Esophagus mucosa (tissue), 1 donor: ENCODE measurements at regions not wholly inside any gene's neighbourhood (a gene's known extent, or its start where the extent isn't known, plus 50 kb on each side); places are given as distances from the start of the nearest gene placed in this dataset.

ENCODE experiments used
- ATAC-seq: fragments of 200-7000 bp; cut with Tn5 transposase; one replicate; pipeline ENCODE4 v1.9.1; 2020
- donor health status: DM: yes; HTN: yes; CAD: no.

DNA sequence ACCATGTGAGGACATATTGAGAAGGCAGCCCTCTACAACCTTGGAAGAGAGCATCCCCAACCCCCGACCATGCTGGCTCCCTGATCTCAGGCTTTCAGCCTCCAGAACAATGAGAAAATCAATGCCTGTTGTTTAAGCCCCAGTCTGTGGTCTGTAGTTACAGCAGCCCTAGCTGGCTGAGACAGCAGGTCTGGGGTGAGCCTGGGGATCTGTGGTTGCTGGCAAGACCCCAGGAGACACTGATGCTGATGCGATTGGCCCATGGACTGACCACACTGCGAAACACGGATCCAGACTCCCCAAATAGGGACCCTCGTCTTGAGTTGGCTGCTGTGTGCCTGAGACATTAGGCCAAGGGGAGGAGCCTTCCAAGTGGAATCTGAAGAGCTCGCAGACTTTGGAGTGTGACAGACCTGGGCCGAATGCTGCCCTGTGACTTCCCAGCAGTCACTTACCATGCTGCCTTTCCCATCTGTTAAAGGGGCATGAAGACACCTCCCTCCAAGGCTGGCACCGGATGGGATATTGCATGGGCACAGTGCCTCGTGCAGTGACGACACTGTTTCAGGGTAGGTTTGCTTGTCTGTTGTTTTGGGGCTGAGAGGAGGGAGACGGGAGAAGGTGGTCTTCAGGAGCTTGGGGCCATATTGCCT is 147.8 kb upstream of the RPL38 start:
- ATAC-seq = no peak

GRCh38 chr17:74059479-74060240 is 143.8 kb upstream of the RPL38 start:
- ATAC-seq = no peak

- ATAC-seq = no peak
Observed at GRCh38 chr17:74061758-74062157, 141.7 kb upstream of the RPL38 start.

- no peak for ATAC-seq
Observed at GRCh38 chr17:74062234-74062633, 141.2 kb upstream of the RPL38 start.

- ATAC-seq = no peak
Observed at GRCh38 chr17:74063439-74063838, 140.0 kb upstream of the RPL38 start.

- no peak for ATAC-seq
Observed at GRCh38 chr17:74070374-74070773, 133.1 kb upstream of the RPL38 start.

DNA sequence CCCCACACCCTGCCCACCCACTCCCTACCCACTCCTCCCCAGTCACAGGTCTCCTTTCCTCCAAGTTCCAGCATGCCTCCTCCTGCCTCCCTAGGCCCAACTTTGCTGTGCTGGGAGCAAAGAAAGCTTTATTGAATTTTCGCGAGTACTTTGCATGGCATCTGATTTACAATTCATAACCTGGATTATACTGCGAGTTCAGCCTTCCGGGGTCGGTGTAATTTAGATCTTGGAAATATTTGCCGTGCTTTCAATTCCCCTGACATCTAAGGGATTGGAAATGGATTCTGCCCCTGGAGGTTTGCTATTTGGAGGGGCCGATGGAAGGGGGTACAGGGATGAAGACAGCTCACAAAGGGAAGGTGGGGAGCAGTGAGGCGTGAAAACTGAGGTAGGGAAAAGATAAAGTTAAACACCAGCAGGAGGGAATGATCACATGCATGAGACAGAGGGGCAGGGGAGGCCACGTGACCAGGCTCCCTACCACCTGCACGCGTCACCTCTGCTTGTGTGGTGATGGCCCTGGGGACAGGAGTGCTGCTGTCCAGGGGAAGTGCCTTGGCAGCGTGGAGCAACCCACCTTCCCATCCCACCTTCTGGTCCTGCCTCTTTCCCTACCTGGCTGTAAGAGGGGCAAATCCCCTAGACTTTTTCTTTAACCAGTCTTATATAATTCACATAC is 132.3 kb upstream of the RPL38 start:
- ATAC-seq = no peak

GRCh38 chr17:74072340-74072739 is 131.1 kb upstream of the RPL38 start:
- no peak for ATAC-seq

- ATAC-seq = no peak
Observed at GRCh38 chr17:74076446-74076845, 127.0 kb upstream of the RPL38 start.

DNA sequence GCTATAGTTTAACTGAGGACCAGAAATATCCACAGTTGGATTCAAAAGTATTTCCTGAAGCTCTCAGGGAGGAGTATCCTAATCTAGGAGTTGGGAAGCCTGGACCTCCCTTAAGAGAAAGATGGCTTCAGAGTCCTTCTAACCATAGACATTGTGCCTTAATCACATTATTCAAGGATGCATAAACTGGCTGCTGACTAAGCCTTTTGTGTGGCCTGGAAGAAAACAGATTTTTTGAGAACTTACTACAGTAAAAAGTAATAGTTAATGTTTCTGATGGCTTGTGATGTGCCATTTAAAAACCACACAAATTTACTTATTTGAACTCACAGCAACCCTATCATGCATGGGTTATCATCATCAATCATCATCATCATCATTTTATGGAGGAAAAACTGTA is 126.2 kb upstream of the RPL38 start:
- ATAC-seq = no peak

DNA sequence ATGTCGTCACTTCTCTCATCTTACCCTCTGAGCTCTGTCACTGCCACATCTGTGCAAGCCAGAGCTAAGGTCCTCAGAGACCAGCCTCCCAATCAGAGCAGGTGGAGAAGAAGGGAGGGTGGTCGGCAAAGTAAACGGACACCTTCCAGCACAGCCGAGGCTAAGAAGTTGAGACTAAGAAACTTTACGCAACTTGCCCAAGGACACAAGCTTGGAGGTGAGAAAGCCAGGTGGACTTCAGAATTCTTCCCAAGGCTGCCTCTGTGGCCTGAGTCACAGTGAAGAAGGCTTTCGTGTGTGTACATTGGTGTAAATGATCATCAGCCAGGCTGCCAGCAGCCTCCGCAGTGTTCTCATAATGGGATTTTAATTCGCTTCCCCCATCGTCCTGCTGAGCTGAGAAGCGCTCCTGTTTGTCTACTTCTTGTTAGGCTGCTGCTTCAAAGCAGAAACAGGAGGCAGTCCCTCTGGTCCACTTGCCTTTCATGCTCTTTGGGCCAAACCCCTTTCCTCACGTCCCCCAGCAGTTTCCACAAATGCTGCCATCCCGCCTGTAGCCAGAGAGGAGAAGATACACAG is 125.0 kb upstream of the RPL38 start:
- no peak for ATAC-seq

DNA sequence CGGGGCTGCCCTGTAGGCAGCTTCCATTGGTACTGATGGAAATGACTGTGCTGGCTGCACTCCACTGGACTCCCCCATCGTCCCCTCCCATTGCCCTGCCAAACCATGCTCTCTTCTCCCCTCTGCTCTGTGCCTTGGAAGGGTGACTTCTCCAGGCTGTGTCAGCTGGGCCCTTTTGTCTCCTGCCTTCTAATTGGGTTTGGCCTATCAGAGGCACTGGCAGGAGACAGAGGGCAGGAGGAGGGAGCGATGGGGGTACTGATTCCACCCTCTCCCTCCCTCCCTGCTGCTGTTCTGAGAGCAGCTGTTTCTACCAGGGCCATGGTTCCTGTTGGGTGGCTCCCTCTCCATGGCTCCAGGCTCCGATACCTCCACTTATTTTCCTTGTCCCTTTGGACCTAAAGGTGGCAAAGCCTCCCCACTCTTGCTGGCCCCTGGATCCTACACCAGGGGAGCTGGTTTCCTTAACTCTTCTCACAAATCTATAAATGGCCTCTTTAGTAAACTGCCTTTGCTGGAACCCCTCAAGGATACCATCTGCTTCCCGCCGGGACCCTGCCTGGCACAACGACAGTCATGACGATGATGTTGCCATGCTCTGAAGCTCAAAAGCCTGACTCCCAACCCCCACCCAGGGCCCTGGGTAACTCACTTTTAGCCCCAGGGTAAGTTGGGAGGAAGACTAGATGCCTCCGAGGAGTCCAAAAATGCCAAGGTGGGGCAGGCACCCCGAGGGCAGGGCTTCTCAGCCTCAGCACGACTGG is 123.8 kb upstream of the RPL38 start:
- no peak for ATAC-seq

DNA sequence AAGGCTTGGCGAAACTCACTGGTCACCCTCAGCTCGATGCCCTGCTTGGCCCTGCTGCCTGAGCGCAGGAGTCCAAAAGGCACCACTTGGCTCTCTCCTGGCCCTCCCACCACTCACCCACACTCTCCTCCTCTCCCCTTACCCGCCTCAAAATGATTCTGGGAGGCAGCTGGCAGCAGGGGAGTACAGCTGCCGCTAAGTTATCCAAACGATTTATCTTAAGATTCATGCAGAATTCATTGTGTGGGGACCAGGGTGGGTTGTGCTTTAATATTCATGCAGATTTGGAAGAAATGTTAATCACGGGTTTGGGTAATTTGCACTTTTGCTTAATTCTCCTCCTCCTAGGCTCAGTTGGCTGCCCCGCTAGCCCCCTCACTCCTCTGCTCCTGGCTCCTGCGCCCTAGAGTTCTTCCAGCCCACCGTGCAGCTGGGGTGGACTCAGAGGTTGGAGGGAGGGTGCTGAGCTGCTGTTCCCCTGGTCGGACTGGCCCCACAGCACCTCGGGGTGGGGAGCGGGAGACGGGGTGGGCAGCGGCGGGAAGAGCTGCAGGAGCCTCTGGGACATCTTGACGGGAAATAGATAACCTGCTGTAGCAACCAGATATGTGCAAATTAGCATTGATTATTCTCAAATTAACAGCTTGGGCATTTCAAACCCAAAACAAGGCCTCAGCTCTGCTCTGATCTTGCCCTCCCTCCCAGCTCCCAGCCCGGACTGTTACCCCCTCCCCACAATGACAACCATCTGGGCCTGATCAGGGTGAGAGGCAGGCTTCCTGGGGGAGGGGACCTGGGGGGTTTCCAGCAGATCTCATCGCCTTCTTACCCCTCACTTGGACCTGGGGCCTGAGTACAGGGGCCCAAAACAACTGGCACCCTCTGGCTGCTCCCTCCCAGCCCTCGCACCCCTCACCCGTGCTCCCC is 122.6 kb upstream of the RPL38 start:
- ATAC-seq = no peak

GRCh38 chr17:74082886-74083285 is 120.6 kb upstream of the RPL38 start:
- no peak for ATAC-seq

- no peak for ATAC-seq
Observed at GRCh38 chr17:74083321-74083720, 120.2 kb upstream of the RPL38 start.

DNA sequence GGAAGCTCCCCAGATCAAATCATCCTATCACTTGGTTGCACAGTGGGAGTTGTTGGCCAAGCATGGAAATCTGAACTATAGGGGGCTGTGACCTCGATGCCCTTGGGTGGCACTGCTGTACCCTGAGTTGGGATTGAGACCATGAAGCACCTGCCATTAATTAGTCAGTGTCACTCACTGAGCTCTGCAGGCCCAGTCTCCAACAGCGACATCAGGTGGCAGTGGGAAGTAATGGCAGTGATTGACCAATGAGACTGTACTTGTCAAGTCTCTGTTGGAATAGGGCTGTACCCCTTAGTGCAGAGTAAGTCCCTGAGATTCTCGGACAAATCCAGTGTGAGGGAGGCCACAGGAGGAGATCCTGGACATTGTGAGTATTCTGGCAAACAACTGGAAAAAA is 118.0 kb upstream of the RPL38 start:
- ATAC-seq = no peak

DNA sequence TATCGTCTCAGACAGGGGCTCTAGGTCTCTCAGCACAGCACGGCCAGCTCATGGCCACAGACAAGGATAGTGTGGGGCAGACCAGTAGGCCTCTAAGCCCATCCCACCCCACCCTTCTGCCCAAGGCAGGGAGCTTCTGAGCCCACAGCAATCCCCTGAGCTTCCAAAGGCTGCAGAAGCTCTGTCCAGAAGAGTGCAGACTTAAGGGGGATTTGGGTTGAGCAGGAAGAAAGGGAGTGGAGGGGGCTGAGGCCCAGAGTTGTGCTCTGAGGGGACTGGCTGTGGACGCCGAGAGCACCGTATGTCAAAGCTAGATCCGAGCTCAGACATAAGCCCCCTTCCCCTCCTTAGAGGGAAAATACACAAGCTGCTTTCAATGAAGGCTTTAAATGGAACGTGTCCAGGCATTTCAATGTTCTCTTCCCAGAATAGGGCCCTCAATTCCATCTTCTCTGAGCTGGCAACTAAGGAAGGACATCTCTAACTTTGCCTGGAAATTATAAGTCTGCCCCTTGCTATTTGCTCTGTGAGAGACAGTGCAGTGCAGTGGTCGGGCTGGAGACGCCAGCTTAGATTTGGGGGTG is 116.4 kb upstream of the RPL38 start:
- ATAC-seq = no peak

DNA sequence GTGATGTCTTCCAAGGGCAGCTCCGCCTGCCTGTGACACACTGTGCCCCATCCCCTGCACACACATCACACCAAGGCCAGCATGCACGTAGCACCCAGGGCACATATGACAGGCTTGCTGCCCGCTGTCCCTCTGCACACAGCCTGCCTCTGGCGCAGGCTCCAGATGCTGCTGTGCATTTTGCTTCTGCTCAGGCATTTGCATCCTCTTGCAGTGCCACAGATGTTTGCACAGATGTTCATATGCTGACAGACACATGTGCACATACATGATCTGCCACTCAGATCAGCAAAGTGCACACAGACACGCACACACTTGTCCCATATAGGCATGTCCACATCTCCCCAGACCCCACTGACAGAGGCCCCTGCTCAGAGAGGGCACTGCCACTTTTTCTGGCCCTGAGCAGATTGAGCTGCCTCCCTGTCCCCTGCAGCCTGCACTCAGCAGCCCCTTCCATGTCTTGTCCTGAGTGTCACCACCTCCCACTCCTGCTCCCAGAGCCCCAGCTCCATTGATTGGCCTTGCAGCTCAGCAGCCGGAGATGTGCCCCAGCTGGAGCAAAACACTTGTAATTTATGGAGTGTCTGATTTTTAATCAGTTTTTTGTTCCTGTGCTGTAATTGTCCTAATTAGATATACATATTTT is 115.1 kb upstream of the RPL38 start:
- ATAC-seq = no peak

DNA sequence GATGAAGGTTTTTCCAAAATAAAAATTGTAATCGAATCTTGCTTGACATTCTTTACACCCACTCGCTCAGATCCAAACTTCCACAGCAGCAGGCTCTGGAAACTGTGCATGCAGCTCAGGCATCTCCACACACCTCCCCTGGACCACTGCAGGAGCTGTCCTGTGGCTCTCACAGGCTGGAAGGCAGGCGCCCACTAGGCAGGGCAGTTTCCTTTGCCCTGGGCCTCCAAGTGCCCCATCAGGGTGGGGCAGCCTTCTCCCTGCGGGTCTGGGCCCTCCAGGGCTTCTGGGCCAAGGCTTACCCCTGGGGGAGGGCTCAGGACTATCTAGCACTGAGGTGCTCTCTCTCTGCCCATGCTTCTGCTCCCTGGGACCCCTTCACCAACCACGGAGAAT is 114.5 kb upstream of the RPL38 start:
- no peak for ATAC-seq

DNA sequence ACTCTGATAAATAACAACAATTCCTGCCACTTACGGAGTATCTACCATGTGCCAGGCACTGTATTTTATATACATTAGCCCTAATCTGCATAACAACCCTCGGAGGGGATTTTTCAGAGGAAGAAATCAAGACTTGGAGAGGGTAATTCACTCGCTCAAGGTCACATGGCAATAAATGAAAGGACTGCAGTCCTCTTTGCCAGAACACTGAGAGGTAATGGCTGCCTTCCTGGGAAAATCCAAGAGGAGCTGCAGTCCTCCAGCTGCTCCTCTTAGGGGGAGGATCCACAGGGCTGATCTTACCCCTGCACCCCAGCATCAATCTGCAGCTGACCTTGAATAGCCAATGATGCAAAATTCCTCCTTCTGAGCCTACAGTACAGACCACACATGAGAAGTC is 114.1 kb upstream of the RPL38 start:
- ATAC-seq = no peak
